PC-3 (cell line): ENCODE measurements at regions not wholly inside any gene's neighbourhood (a gene's known extent, or its start where the extent isn't known, plus 50 kb on each side); places are given as distances from the start of the nearest gene placed in this dataset.

Source experiments
- ATAC-seq: fragments of 200-7000 bp; cut with Tn5 transposase; 2 replicates; pipeline ENCODE4 v1.9.1; 2020; ENCODE audit warnings: mild to moderate bottlenecking, moderate library complexity
- BruUV-seq: library from RNA; stranded (reverse); fragments of 400-500 nt; replicated peaks from 2 replicates; lab custom pipeline; 2021; lab: Mats Ljungman, UMichigan
- CTCF ChIA-PET: fragments of 300-600 bp; sonication (Branson Sonifier 250); formaldehyde crosslinking; loops from one replicate; lab custom pipeline; 2022; ENCODE audit warnings: antibody characterized with exemption; lab: Charles Lee
- POLR2A ChIA-PET: fragments of 300-600 bp; sonication (Branson Sonifier 250); formaldehyde crosslinking; loops from one replicate; lab custom pipeline; 2022; ENCODE audit warnings: antibody characterized with exemption; ENCODE audit not compliant: unreplicated experiment; lab: Charles Lee
- DNase-seq: peaks from one replicate; pipeline ENCODE4 v3.0.0-alpha.2; 2015
- H2AFZ ChIP-seq: fragments of 300-600 bp; sonication (generic); 2 replicates; pipeline ENCODE4 v1.6.0; 2016; ENCODE audit warnings: antibody characterized with exemption, low read length
- H3F3A ChIP-seq: fragments of 300-600 bp; sonication (generic); one replicate; pipeline ENCODE4 v1.6.0; 2017; ENCODE audit warnings: antibody characterized with exemption, low read length, control low read depth, mild to moderate bottlenecking; ENCODE audit not compliant: unreplicated experiment
- H3K27ac ChIP-seq: fragments of 300-600 bp; sonication (generic); 2 replicates; pipeline ENCODE4 v1.5.1; 2016; ENCODE audit warnings: mild to moderate bottlenecking, low read length
- H3K27me3 ChIP-seq: fragments of 300-600 bp; sonication (generic); 2 replicates; pipeline ENCODE4 v1.6.1; 2016; ENCODE audit warnings: low read length, mixed read lengths
- H3K36me3 ChIP-seq: fragments of 300-600 bp; sonication (generic); 2 replicates; pipeline ENCODE4 v1.6.1; 2016; ENCODE audit warnings: low read depth, mixed run types, low read length, mixed read lengths
- H3K4me1 ChIP-seq: fragments of 300-600 bp; sonication (generic); 2 replicates; pipeline ENCODE4 v1.5.1; 2016; ENCODE audit warnings: low read length; ENCODE audit not compliant: insufficient read depth
- H3K4me2 ChIP-seq: fragments of 300-600 bp; sonication (generic); 2 replicates; pipeline ENCODE4 v1.6.0; 2016; ENCODE audit warnings: low read length
- H3K4me3 ChIP-seq: fragments of 300-600 bp; sonication (generic); 2 replicates; pipeline ENCODE4 v1.5.1; 2016; ENCODE audit warnings: mild to moderate bottlenecking, low read length, mixed read lengths
- H3K79me2 ChIP-seq: fragments of 300-600 bp; sonication (generic); 2 replicates; pipeline ENCODE4 v1.6.1; 2017; ENCODE audit warnings: low read length, mixed read lengths
- H3K9ac ChIP-seq: fragments of 300-600 bp; sonication (generic); 2 replicates; pipeline ENCODE4 v1.6.0; 2016; ENCODE audit warnings: mild to moderate bottlenecking, low read length
- H3K9me2 ChIP-seq: fragments of 300-600 bp; sonication (generic); replicated peaks from 2 replicates; pipeline ENCODE4 v1.6.1; 2016; ENCODE audit warnings: mixed run types, low read length, mixed read lengths
- H3K9me3 ChIP-seq: fragments of 300-600 bp; sonication (generic); 2 replicates; pipeline ENCODE4 v1.6.1; 2016; ENCODE audit warnings: low read length, mixed read lengths
- H4K20me1 ChIP-seq: fragments of 300-600 bp; sonication (generic); 2 replicates; pipeline ENCODE4 v1.6.1; 2016; ENCODE audit warnings: low read length, mixed read lengths
- CTCF ChIP-seq: fragments of 300-600 bp; sonication (generic); conservative IDR thresholded peaks from 2 replicates; pipeline ENCODE4 v1.5.1; 2017; ENCODE audit warnings: antibody characterized with exemption, low read depth, mild to moderate bottlenecking, low read length
- EZH2 ChIP-seq: fragments of 300-600 bp; sonication (generic); IDR thresholded peaks from one replicate; pipeline ENCODE4 v1.6.1; 2017; ENCODE audit warnings: antibody characterized with exemption, mild to moderate bottlenecking, low read length; ENCODE audit not compliant: unreplicated experiment
- EZH2phosphoT487 ChIP-seq: fragments of 300-600 bp; sonication (generic); IDR thresholded peaks from 2 replicates; pipeline ENCODE4 v1.6.1; 2018; ENCODE audit warnings: mild to moderate bottlenecking, antibody characterized with exemption, low read length, borderline replicate concordance
- intact Hi-C: fragments of 100-400 bp; cut with micrococcal nuclease; formaldehyde crosslinking; loops from 2 replicates; pipeline ENCODE4 v1.9.0; 2023

- no peak for TF ChIP-seq EZH2
- TF ChIP-seq CTCF = no peak
- no peak for TF ChIP-seq EZH2phosphoT487
Measured at GRCh38 chr14:104515811-104516780, 63.5 kb upstream of the C14orf180 start.

GRCh38 chr14:104516906-104517305 lies 62.7 kb upstream of the C14orf180 start:
- H3K36me3 ChIP-seq = no peaks in the 10 kb centered on the region
- H3K4me2 ChIP-seq = no peak overlapping the region
- no peaks in the 10 kb centered on the region for H3K9me3 ChIP-seq
- H3K79me2 ChIP-seq = no peaks in the 10 kb centered on the region
- CTCF ChIA-PET = no interaction called here
- H3K27ac ChIP-seq = no peak overlapping the region
- H3F3A ChIP-seq = no peaks in the 10 kb centered on the region
- no peaks in the 10 kb centered on the region for H4K20me1 ChIP-seq
- TF ChIP-seq CTCF (no peak), EZH2phosphoT487 (no peak), EZH2 (no peak)
- POLR2A ChIA-PET = no interaction called here
- BruUV-seq = no TSS peak
- no peak overlapping the region for H3K9ac ChIP-seq
- DNase-seq (no peak), ATAC-seq (no peak)
- intact Hi-C loops = no loop called here
- H3K9me2 ChIP-seq = no peaks in the 10 kb centered on the region
- no peak overlapping the region for H3K4me3 ChIP-seq
- H3K27me3 ChIP-seq = peaks cover 65% of the 10 kb centered on the region
- H3K4me1 ChIP-seq = no peaks in the 10 kb centered on the region
- no peak overlapping the region for H2AFZ ChIP-seq

More at GRCh38 chr14:104515811-104516780, 63.5 kb upstream of the C14orf180 start:
- Histone ChIP-seq H3K36me3 (no peaks in the 10 kb centered on the region), H3K9me2 (no peaks in the 10 kb centered on the region), H3K79me2 (no peaks in the 10 kb centered on the region), H2AFZ (no peak overlapping the region), H4K20me1 (no peaks in the 10 kb centered on the region), H3K27me3 (peaks cover 66% of the 10 kb centered on the region), H3F3A (no peaks in the 10 kb centered on the region), H3K4me1 (no peaks in the 10 kb centered on the region), H3K9me3 (no peaks in the 10 kb centered on the region), H3K4me3 (no peak overlapping the region), H3K27ac (no peak overlapping the region), H3K9ac (no peak overlapping the region), H3K4me2 (no peak overlapping the region)
- ATAC-seq = no peak
- BruUV-seq = no TSS peak
- DNase-seq = no peak
- POLR2A ChIA-PET = no interaction called here
- intact Hi-C loops = no loop called here
- CTCF ChIA-PET = no interaction called here

- H4K20me1 ChIP-seq = no peaks in the 10 kb centered on the region
- no peak for DNase-seq
- CTCF ChIA-PET = no interaction called here
- H3K27ac ChIP-seq = no peak overlapping the region
- intact Hi-C loops = no loop called here
- no peak overlapping the region for H3K4me2 ChIP-seq
- H3F3A ChIP-seq = no peaks in the 10 kb centered on the region
- H2AFZ ChIP-seq = no peak overlapping the region
- POLR2A ChIA-PET = no interaction called here
- H3K4me1 ChIP-seq = no peaks in the 10 kb centered on the region
- TF ChIP-seq EZH2phosphoT487 = no peak
- TF ChIP-seq CTCF = no peak
- TF ChIP-seq EZH2 = no peak
- no peaks in the 10 kb centered on the region for H3K36me3 ChIP-seq
- H3K9ac ChIP-seq = no peak overlapping the region
- H3K4me3 ChIP-seq = no peak overlapping the region
- no peak for ATAC-seq
- peaks cover 59% of the 10 kb centered on the region for H3K27me3 ChIP-seq
- no peaks in the 10 kb centered on the region for H3K79me2 ChIP-seq
- no TSS peak for BruUV-seq
- H3K9me2 ChIP-seq = no peaks in the 10 kb centered on the region
- H3K9me3 ChIP-seq = no peaks in the 10 kb centered on the region
Measured at GRCh38 chr14:104517426-104517825, 62.1 kb upstream of the C14orf180 start.
